ENCODE measurements at regions not wholly inside any gene's neighbourhood (a gene's known extent, or its start where the extent isn't known, plus 50 kb on each side); places are given as distances from the start of the nearest gene placed in this dataset.
"Not testable (repeated sequence)": the region's sequence is repeated elsewhere in the genome, so short reads cannot be mapped to it uniquely, and the experiment has no call there.

- H3K4me1 ChIP-seq, result no peaks in the 10 kb centered on the region
- DNase-seq (ENCODE audit: low spot score in 2 of 2), result no peak
- 78 to 81% methylated on average over 9 of the region's 9 CpGs for WGBS, 2 donors
- no peak overlapping the region for H3K4me3 ChIP-seq
- no peak overlapping the region for H3K27ac ChIP-seq
- no peaks in the 10 kb centered on the region for H3K9me3 ChIP-seq
- TF ChIP-seq CTCF (IDR thresholded peaks at IDR 0.05) (no peak), EP300 (IDR thresholded peaks at IDR 0.05) (no peak), POLR2A (IDR thresholded peaks at IDR 0.05) (no peak)
- no peaks in the 10 kb centered on the region for H3K27me3 ChIP-seq
- no peaks in the 10 kb centered on the region for H3K36me3 ChIP-seq
Observed at GRCh38 chr4:26197018-26197779, 123.6 kb upstream of the RBPJ start.

- not testable (repeated sequence) for H3K27ac ChIP-seq; H3K9me3 ChIP-seq; H3K4me1 ChIP-seq; DNase-seq (ENCODE audit: low spot score in 2 of 2); H3K4me3 ChIP-seq; H3K27me3 ChIP-seq; H3K36me3 ChIP-seq
- 85 to 92% methylated on average over 8 of the region's 8 CpGs for WGBS, 2 donors
Observed at GRCh38 chr4:26198931-26199330, 121.9 kb upstream of the RBPJ start.

- no peak for DNase-seq (ENCODE audit: low spot score in 2 of 2)
- no peak overlapping the region for H3K4me3 ChIP-seq
- H3K27me3 ChIP-seq, result no peaks in the 10 kb centered on the region
- TF ChIP-seq EP300 (IDR thresholded peaks at IDR 0.05) (no peak), POLR2A (IDR thresholded peaks at IDR 0.05) (no peak)
- peaks cover 0 to 4% (median 0%) of the 10 kb centered on the region in 4 donors for H3K4me1 ChIP-seq
- H3K27ac ChIP-seq, result no peak overlapping the region
- 73 to 81% methylated on average over 5 of the region's 5 CpGs for WGBS, 2 donors
- H3K36me3 ChIP-seq, result no peaks in the 10 kb centered on the region
- no peaks in the 10 kb centered on the region for H3K9me3 ChIP-seq
Observed at GRCh38 chr4:26199596-26199995, 121.2 kb upstream of the RBPJ start.

GRCh38 chr4:26201120-26201519 lies 119.7 kb upstream of the RBPJ start:
- H3K27ac ChIP-seq, result no peak overlapping the region
- H3K36me3 ChIP-seq, result no peaks in the 10 kb centered on the region
- WGBS, 2 donors, result 69 to 81% methylated on average over 2 of the region's 2 CpGs
- peaks cover 0 to 19% (median 3%) of the 10 kb centered on the region in 4 donors for H3K4me1 ChIP-seq
- no peak overlapping the region for H3K4me3 ChIP-seq
- no peaks in the 10 kb centered on the region for H3K27me3 ChIP-seq
- no peak for TF ChIP-seq CTCF (IDR thresholded peaks at IDR 0.05)
- no peak for TF ChIP-seq EP300 (IDR thresholded peaks at IDR 0.05)
- TF ChIP-seq POLR2A (IDR thresholded peaks at IDR 0.05), result no peak
- DNase-seq (ENCODE audit: low spot score in 2 of 2), result no peak
- H3K9me3 ChIP-seq, result no peaks in the 10 kb centered on the region

GRCh38 chr4:26204249-26204825 lies 116.5 kb upstream of the RBPJ start:
- Histone ChIP-seq H3K9me3 (no peaks in the 10 kb centered on the region), H3K27me3 (no peaks in the 10 kb centered on the region), H3K27ac (no peak overlapping the region), H3K36me3 (no peaks in the 10 kb centered on the region), H3K4me3 (no peak overlapping the region), H3K4me1 (peaks cover 0 to 36% (median 3%) of the 10 kb centered on the region in 4 donors)
- WGBS, 2 donors, result 76 to 83% methylated on average over 8 of the region's 8 CpGs
- no peak for DNase-seq (ENCODE audit: low spot score in 2 of 2)
- TF ChIP-seq CTCF (IDR thresholded peaks at IDR 0.05) (no peak), EP300 (IDR thresholded peaks at IDR 0.05) (no peak), POLR2A (IDR thresholded peaks at IDR 0.05) (no peak)

- TF ChIP-seq EP300 (IDR thresholded peaks at IDR 0.05), result peak in 1 of 2 donors; percentile 34
- TF ChIP-seq CTCF (IDR thresholded peaks at IDR 0.05), result no peak
- no peak for TF ChIP-seq POLR2A (IDR thresholded peaks at IDR 0.05)
- H3K27ac ChIP-seq, result no peak overlapping the region
- WGBS, 2 donors, result 36 to 47% methylated on average over 7 of the region's 7 CpGs
- peak; percentile 33 to 43 for DNase-seq (ENCODE audit: low spot score in 2 of 2)
- no peaks in the 10 kb centered on the region for H3K36me3 ChIP-seq
- no peaks in the 10 kb centered on the region for H3K27me3 ChIP-seq
- H3K4me1 ChIP-seq, result peaks cover 0 to 36% (median 3%) of the 10 kb centered on the region in 4 donors
- no peak overlapping the region for H3K4me3 ChIP-seq
- H3K9me3 ChIP-seq, result no peaks in the 10 kb centered on the region
Observed at GRCh38 chr4:26204911-26205370, 115.9 kb upstream of the RBPJ start.

All from tibial nerve (tissue), 4 donors.